ENCODE measurements at regions not wholly inside any gene's neighbourhood (a gene's known extent, or its start where the extent isn't known, plus 50 kb on each side); places are given as distances from the start of the nearest gene placed in this dataset.

DNA sequence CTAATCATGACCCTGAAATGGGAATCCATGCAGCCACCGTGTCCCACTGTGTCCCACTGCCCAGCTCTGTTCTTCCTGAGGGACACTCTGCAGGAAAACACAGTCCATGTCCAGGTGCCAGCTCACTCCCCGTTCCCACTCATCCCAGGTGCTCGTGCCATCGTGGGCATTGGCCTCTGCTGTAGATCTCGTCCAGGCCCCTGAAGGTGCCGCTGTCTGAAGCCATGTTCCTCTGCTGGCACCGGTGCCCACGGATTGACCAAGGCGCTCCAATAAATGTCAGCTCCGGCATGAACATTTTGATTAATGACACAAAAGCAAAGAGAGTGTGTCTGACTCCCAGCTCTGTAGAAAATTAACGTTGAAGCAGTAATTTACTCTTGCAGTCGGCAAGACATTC, 280.1 kb upstream of the SALL3 start:
- H3K27me3 ChIP-seq (ENCODE audit: control insufficient read depth in 1 of 2, insufficient read depth in 2 of 2, low read length in 2 of 2) = no peaks in the 10 kb centered on the region
- H3K9me3 ChIP-seq (ENCODE audit: control insufficient read depth in 2 of 2, insufficient read depth in 1 of 2, low read depth in 1 of 2, low read length in 1 of 2) = no peaks in the 10 kb centered on the region
- no peak overlapping the region for H3K4me3 ChIP-seq (ENCODE audit: low read depth in 1 of 2, low read length in 2 of 2)
- H3K27ac ChIP-seq (ENCODE audit: low read depth in 2 of 2, low read length in 1 of 2) = no peak overlapping the region
- H3K36me3 ChIP-seq (ENCODE audit: control insufficient read depth in 2 of 2, insufficient read depth in 2 of 2, low read length in 1 of 2) = no peaks in the 10 kb centered on the region
- WGBS, 2 donors = 47 to 56% methylated on average over 12 of the region's 12 CpGs
- no peaks in the 10 kb centered on the region for H3K4me1 ChIP-seq (ENCODE audit: control insufficient read depth in 2 of 2, insufficient read depth in 2 of 2, low read length in 1 of 2)

DNA sequence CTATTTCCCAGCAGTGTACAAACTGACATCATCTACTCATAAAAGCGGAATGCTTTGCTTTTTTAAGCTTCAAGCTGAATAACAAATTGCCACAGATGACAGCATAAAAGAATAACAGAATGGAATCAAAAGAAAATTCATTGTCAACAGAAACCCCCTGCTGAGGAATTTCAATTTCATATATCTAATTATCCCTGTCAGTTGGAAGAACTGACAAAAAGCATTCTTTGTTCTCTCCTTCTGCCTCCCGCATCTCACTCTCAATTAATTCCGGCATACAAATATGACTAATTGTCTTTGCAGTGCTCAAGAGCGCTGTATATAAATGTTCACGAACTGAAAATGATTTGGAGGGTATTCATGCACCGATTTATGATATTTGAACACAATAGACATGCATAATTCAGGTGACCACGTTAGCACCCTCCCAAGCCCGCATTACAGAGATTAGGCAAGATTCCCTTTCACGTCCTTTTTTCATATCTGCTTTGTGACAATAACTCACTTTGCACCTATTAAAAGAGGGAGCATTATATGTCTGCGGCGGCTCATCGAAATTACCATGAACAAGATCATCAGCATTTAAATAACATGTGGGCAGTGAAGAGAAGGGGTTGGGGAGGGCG, 277.7 kb upstream of the SALL3 start:
- H3K36me3 ChIP-seq (ENCODE audit: control insufficient read depth in 2 of 2, insufficient read depth in 2 of 2, low read length in 1 of 2) = no peaks in the 10 kb centered on the region
- no peaks in the 10 kb centered on the region for H3K4me1 ChIP-seq (ENCODE audit: control insufficient read depth in 2 of 2, insufficient read depth in 2 of 2, low read length in 1 of 2)
- 40 to 45% methylated on average over 13 of the region's 13 CpGs for WGBS, 2 donors
- H3K4me3 ChIP-seq (ENCODE audit: low read depth in 1 of 2, low read length in 2 of 2) = no peak overlapping the region
- H3K9me3 ChIP-seq (ENCODE audit: control insufficient read depth in 2 of 2, insufficient read depth in 1 of 2, low read depth in 1 of 2, low read length in 1 of 2) = no peaks in the 10 kb centered on the region
- H3K27ac ChIP-seq (ENCODE audit: low read depth in 2 of 2, low read length in 1 of 2) = no peak overlapping the region
- no peaks in the 10 kb centered on the region for H3K27me3 ChIP-seq (ENCODE audit: control insufficient read depth in 1 of 2, insufficient read depth in 2 of 2, low read length in 2 of 2)

DNA sequence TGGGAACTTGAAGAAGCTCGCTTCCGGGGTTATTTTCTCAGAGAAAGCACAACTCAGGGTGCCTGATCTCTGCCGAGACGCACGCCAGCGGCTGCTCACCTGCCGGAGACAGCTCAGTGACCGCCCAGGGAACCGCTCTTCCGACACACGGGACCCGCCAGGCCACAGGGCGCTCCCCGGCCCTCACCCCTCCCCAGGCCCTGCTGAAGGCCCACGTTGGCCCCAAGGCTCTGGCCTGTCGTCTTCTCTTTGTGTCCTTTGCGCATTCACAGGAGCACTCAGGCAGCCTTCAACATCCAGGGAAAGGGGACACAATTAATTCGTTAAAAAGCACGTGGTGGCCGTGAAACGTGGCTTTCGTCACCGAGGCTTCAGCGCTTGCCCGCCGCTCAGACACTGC, 276.3 kb upstream of the SALL3 start:
- no peaks in the 10 kb centered on the region for H3K27me3 ChIP-seq (ENCODE audit: control insufficient read depth in 1 of 2, insufficient read depth in 2 of 2, low read length in 2 of 2)
- H3K4me1 ChIP-seq (ENCODE audit: control insufficient read depth in 2 of 2, insufficient read depth in 2 of 2, low read length in 1 of 2) = no peaks in the 10 kb centered on the region
- no peak overlapping the region for H3K27ac ChIP-seq (ENCODE audit: low read depth in 2 of 2, low read length in 1 of 2)
- H3K9me3 ChIP-seq (ENCODE audit: control insufficient read depth in 2 of 2, insufficient read depth in 1 of 2, low read depth in 1 of 2, low read length in 1 of 2) = no peaks in the 10 kb centered on the region
- WGBS, 2 donors = 88 to 93% methylated on average over 26 of the region's 26 CpGs
- no peak overlapping the region for H3K4me3 ChIP-seq (ENCODE audit: low read depth in 1 of 2, low read length in 2 of 2)
- no peaks in the 10 kb centered on the region for H3K36me3 ChIP-seq (ENCODE audit: control insufficient read depth in 2 of 2, insufficient read depth in 2 of 2, low read length in 1 of 2)

DNA sequence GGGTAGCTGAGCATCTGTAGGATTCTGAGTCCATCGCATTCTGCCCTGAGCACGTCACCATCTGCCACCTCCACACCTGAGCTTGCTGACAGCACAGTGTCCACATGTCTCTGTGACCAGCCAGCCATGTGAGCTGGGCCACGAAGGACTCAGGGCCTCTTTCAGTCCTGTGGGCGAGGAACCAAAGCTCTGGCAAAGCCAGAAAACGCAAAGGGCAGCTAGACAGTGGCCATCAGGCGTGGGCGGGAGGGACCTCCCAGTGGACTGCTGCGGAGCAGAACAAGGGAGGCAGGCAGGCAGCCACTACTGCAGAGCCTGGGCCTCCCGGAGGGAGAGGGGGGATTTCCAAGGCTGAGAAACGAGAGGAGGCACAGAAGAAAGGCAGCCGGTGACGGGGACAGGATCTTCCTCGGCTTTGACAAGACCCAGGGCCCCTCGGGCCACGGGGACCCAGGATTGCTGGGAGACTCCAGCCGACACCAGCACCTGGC, 274.6 kb upstream of the SALL3 start:
- Histone ChIP-seq H3K4me1 (ENCODE audit: control insufficient read depth in 2 of 2, insufficient read depth in 2 of 2, low read length in 1 of 2) (no peaks in the 10 kb centered on the region), H3K36me3 (ENCODE audit: control insufficient read depth in 2 of 2, insufficient read depth in 2 of 2, low read length in 1 of 2) (no peaks in the 10 kb centered on the region), H3K27ac (ENCODE audit: low read depth in 2 of 2, low read length in 1 of 2) (no peak overlapping the region), H3K27me3 (ENCODE audit: control insufficient read depth in 1 of 2, insufficient read depth in 2 of 2, low read length in 2 of 2) (no peaks in the 10 kb centered on the region), H3K4me3 (ENCODE audit: low read depth in 1 of 2, low read length in 2 of 2) (no peak overlapping the region), H3K9me3 (ENCODE audit: control insufficient read depth in 2 of 2, insufficient read depth in 1 of 2, low read depth in 1 of 2, low read length in 1 of 2) (peaks cover 2 to 6% of the 10 kb centered on the region in 2 donors)
- 78 to 84% methylated on average over 16 of the region's 16 CpGs for WGBS, 2 donors

DNA sequence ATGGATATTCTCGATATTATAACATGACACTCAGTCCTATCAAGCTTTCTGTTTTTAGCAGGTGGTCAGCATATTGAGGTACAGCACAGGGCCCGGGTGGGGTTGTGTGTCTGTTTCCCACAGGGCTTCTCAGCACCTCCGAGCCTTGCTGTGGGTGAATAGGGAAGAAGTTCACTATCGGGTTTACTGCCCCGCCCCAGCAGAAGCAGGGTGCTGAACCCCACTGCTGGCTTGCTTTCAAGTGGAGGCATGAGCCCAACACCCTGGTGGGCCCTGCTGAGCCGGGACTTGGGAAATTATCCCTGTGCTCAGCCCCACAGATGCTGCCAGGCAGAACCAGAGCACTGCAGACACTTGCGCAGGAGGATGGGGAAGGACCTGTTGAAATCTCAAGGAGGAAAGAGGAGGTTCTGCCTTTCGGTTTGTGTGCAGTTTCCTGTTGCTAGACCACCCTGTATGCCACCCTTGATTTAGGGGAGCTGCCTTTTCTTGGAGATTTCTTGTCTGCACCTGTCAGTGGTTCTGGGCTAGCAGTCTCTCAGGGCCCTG, 270.3 kb upstream of the SALL3 start:
- Histone ChIP-seq H3K4me3 (ENCODE audit: low read depth in 1 of 2, low read length in 2 of 2) (no peak overlapping the region), H3K27me3 (ENCODE audit: control insufficient read depth in 1 of 2, insufficient read depth in 2 of 2, low read length in 2 of 2) (peaks cover 0 to 2% of the 10 kb centered on the region in 2 donors), H3K9me3 (ENCODE audit: control insufficient read depth in 2 of 2, insufficient read depth in 1 of 2, low read depth in 1 of 2, low read length in 1 of 2) (peaks cover 2 to 6% of the 10 kb centered on the region in 2 donors), H3K4me1 (ENCODE audit: control insufficient read depth in 2 of 2, insufficient read depth in 2 of 2, low read length in 1 of 2) (no peaks in the 10 kb centered on the region), H3K27ac (ENCODE audit: low read depth in 2 of 2, low read length in 1 of 2) (no peak overlapping the region), H3K36me3 (ENCODE audit: control insufficient read depth in 2 of 2, insufficient read depth in 2 of 2, low read length in 1 of 2) (no peaks in the 10 kb centered on the region)
- 82 to 83% methylated on average over 8 of the region's 8 CpGs for WGBS, 2 donors

DNA sequence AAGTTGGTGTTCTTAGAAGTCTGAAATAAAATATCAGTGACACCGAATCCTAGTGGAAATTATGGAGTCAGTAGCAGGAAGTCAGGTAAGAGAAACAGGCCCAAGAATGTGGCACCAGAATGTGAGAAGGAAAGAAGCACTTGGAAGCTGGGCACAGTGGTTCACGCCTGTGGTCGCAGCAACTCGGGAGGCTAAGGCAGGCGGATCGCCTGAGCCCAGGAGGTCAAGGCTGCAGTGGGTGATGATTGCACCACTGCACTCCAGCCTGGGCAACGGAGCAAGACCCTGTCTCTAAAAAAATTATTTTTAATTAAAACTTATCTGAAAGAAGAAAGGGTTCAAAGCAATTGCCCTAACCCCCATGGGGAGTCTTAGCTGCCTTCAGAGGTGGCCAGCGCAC, 268.3 kb upstream of the SALL3 start:
- 90 to 92% methylated on average over 8 of the region's 8 CpGs for WGBS, 2 donors
- Histone ChIP-seq H3K36me3 (ENCODE audit: control insufficient read depth in 2 of 2, insufficient read depth in 2 of 2, low read length in 1 of 2) (no peaks in the 10 kb centered on the region), H3K27ac (ENCODE audit: low read depth in 2 of 2, low read length in 1 of 2) (no peak overlapping the region), H3K4me1 (ENCODE audit: control insufficient read depth in 2 of 2, insufficient read depth in 2 of 2, low read length in 1 of 2) (no peaks in the 10 kb centered on the region), H3K4me3 (ENCODE audit: low read depth in 1 of 2, low read length in 2 of 2) (no peak overlapping the region), H3K27me3 (ENCODE audit: control insufficient read depth in 1 of 2, insufficient read depth in 2 of 2, low read length in 2 of 2) (peaks cover 0 to 2% of the 10 kb centered on the region in 2 donors), H3K9me3 (ENCODE audit: control insufficient read depth in 2 of 2, insufficient read depth in 1 of 2, low read depth in 1 of 2, low read length in 1 of 2) (peaks cover 2 to 6% of the 10 kb centered on the region in 2 donors)

DNA sequence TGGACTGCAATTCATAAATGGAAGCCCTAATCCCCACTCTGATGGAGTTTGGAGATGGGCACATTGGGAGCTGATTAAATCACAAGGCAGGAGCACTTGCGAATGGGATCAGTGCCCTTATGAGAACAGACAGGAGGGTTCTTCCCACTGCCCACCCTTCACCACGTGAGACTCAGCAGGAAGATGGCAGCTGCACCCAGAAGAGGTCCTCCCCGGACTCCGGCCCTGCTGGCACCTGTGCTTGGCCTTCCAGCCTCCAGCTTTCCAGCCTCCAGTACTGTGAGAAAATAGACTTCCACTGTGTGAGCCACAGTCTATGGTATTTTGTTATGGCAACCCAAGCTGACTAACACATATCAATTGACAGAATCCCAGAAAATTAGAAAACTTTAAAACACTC, 267.6 kb upstream of the SALL3 start:
- Histone ChIP-seq H3K27ac (ENCODE audit: low read depth in 2 of 2, low read length in 1 of 2) (no peak overlapping the region), H3K4me3 (ENCODE audit: low read depth in 1 of 2, low read length in 2 of 2) (no peak overlapping the region), H3K4me1 (ENCODE audit: control insufficient read depth in 2 of 2, insufficient read depth in 2 of 2, low read length in 1 of 2) (no peaks in the 10 kb centered on the region), H3K9me3 (ENCODE audit: control insufficient read depth in 2 of 2, insufficient read depth in 1 of 2, low read depth in 1 of 2, low read length in 1 of 2) (peaks cover 2 to 6% of the 10 kb centered on the region in 2 donors), H3K36me3 (ENCODE audit: control insufficient read depth in 2 of 2, insufficient read depth in 2 of 2, low read length in 1 of 2) (no peaks in the 10 kb centered on the region), H3K27me3 (ENCODE audit: control insufficient read depth in 1 of 2, insufficient read depth in 2 of 2, low read length in 2 of 2) (peaks cover 0 to 2% of the 10 kb centered on the region in 2 donors)
- WGBS, 2 donors = 78 to 81% methylated on average over 4 of the region's 4 CpGs

DNA sequence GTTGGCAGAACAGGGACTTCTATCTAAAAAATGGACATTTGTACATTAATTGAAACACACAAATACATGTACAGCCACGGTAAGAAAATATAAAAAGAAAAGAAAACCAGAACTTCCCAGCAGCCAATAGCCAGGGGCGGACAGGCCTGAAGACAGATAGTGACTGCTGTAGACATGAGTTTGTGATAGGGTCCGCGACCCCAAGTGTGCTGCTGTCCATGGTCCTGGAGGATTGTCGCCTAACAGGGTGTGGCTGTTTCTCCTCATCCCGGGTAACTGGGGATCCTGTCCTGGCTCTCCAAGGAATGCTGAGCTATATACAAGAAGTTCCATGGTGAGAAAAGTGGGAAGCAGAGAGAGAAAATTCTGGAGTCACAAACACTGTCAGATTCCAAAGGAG, 266.5 kb upstream of the SALL3 start:
- Histone ChIP-seq H3K36me3 (ENCODE audit: control insufficient read depth in 2 of 2, insufficient read depth in 2 of 2, low read length in 1 of 2) (no peaks in the 10 kb centered on the region), H3K4me3 (ENCODE audit: low read depth in 1 of 2, low read length in 2 of 2) (no peak overlapping the region), H3K27ac (ENCODE audit: low read depth in 2 of 2, low read length in 1 of 2) (no peak overlapping the region), H3K27me3 (ENCODE audit: control insufficient read depth in 1 of 2, insufficient read depth in 2 of 2, low read length in 2 of 2) (peaks cover 0 to 2% of the 10 kb centered on the region in 2 donors), H3K4me1 (ENCODE audit: control insufficient read depth in 2 of 2, insufficient read depth in 2 of 2, low read length in 1 of 2) (no peaks in the 10 kb centered on the region), H3K9me3 (ENCODE audit: control insufficient read depth in 2 of 2, insufficient read depth in 1 of 2, low read depth in 1 of 2, low read length in 1 of 2) (peaks cover 2 to 9% of the 10 kb centered on the region in 2 donors)
- 14 to 22% methylated on average over 6 of the region's 6 CpGs for WGBS, 2 donors

DNA sequence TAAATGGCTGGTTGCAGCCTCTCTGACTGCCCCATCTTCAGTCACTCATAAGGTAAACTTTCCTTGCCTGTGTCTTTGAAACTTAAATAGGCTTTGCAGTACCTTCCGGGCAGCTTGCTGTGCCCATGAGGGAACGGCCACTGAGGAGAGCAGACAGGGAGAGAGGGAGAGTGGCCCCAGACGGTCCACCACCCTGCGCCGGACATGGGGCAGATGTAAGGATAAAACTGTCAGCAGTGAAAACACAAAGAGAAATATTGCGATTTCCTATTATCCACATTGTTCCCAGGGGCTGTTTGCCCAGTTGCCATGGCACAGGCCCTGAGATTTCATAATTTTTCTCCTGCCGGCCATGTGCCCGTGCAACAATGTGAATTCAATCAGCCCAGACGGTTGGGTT, 265.9 kb upstream of the SALL3 start:
- WGBS, 2 donors = 74 to 76% methylated on average over 9 of the region's 9 CpGs
- Histone ChIP-seq H3K9me3 (ENCODE audit: control insufficient read depth in 2 of 2, insufficient read depth in 1 of 2, low read depth in 1 of 2, low read length in 1 of 2) (peaks cover 2 to 8% of the 10 kb centered on the region in 2 donors), H3K4me1 (ENCODE audit: control insufficient read depth in 2 of 2, insufficient read depth in 2 of 2, low read length in 1 of 2) (no peaks in the 10 kb centered on the region), H3K4me3 (ENCODE audit: low read depth in 1 of 2, low read length in 2 of 2) (no peak overlapping the region), H3K36me3 (ENCODE audit: control insufficient read depth in 2 of 2, insufficient read depth in 2 of 2, low read length in 1 of 2) (no peaks in the 10 kb centered on the region), H3K27ac (ENCODE audit: low read depth in 2 of 2, low read length in 1 of 2) (no peak overlapping the region), H3K27me3 (ENCODE audit: control insufficient read depth in 1 of 2, insufficient read depth in 2 of 2, low read length in 2 of 2) (peaks cover 0 to 2% of the 10 kb centered on the region in 2 donors)

DNA sequence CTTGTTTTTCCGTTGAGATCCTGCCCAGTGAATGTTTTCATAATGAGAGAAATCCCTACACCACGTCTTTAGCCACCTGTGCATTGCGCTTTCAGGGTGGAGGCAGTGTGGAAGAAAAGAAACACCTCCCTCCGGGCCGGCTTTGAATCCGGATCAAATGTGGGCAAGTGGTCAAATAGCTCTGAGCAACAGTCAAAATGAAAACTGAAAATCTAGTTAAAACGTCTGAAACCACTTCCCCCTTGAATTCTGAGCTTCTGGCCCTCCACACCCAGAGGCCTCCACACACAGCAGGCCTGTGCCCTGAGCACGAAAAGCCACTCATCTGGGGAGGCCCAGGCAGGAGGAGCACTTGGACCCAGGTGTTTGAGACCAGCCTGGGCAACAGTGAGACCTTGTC, 263.6 kb upstream of the SALL3 start:
- 62 to 66% methylated on average over 8 of the region's 8 CpGs for WGBS, 2 donors
- Histone ChIP-seq H3K4me3 (ENCODE audit: low read depth in 1 of 2, low read length in 2 of 2) (no peak overlapping the region), H3K27ac (ENCODE audit: low read depth in 2 of 2, low read length in 1 of 2) (no peak overlapping the region), H3K36me3 (ENCODE audit: control insufficient read depth in 2 of 2, insufficient read depth in 2 of 2, low read length in 1 of 2) (no peaks in the 10 kb centered on the region), H3K27me3 (ENCODE audit: control insufficient read depth in 1 of 2, insufficient read depth in 2 of 2, low read length in 2 of 2) (peaks cover 0 to 2% of the 10 kb centered on the region in 2 donors), H3K4me1 (ENCODE audit: control insufficient read depth in 2 of 2, insufficient read depth in 2 of 2, low read length in 1 of 2) (no peaks in the 10 kb centered on the region), H3K9me3 (ENCODE audit: control insufficient read depth in 2 of 2, insufficient read depth in 1 of 2, low read depth in 1 of 2, low read length in 1 of 2) (peaks cover 0 to 4% of the 10 kb centered on the region in 2 donors)
